ENCODE measurements at regions not wholly inside any gene's neighbourhood (a gene's known extent, or its start where the extent isn't known, plus 50 kb on each side); places are given as distances from the start of the nearest gene placed in this dataset.

- no peak for TF ChIP-seq CTCF (IDR thresholded peaks at IDR 0.05)
- no peak for TF ChIP-seq EZH2 (IDR thresholded peaks at IDR 0.05; ENCODE audit: borderline replicate concordance, insufficient read depth, low read depth, low read length, poor library complexity, severe bottlenecking)
Measured at GRCh38 chrX:36650622-36651021, 357.5 kb upstream of the FAM47C start.

Data from B cell (primary cell).